ENCODE measurements at regions not wholly inside any gene's neighbourhood (a gene's known extent, or its start where the extent isn't known, plus 50 kb on each side); places are given as distances from the start of the nearest gene placed in this dataset.

DNA sequence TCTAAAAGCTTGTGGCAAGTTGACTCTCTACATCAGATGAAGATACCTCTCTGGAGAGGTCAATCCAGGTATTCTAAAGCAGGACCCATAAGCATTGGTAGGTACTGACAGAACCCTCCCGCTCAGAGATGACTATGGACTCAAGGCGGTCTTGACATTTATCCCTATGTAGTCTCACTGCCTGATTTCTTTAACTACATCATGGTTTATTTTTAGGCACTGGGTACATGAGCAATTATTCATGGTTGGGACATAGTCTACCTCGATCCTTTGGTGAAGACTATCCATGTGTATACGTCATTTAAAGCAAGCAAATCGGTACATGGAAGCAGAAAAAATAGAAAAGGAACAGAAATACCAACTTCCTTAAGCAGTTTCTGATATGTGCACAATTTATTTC, 136.2 kb upstream of the TAB2 start:
- Histone ChIP-seq H3K79me2 (no peaks in the 10 kb centered on the region), H3K27me3 (no peaks in the 10 kb centered on the region), H2AFZ (no peak overlapping the region), H3K27ac (no peak overlapping the region), H3K4me1 (ENCODE audit: insufficient read depth) (no peaks in the 10 kb centered on the region), H3K4me3 (no peak overlapping the region), H3K9me2 (replicated peaks; ENCODE audit: insufficient read depth) (no peaks in the 10 kb centered on the region), H3K36me3 (replicated peaks; ENCODE audit: insufficient read depth, low read depth) (no peaks in the 10 kb centered on the region), H3K4me2 (no peak overlapping the region), H3K9me3 (ENCODE audit: low read depth) (no peaks in the 10 kb centered on the region), H4K20me1 (ENCODE audit: insufficient read depth, poor library complexity, severe bottlenecking) (no peaks in the 10 kb centered on the region)
- no peak for DNase-seq (ENCODE audit: low spot score)
- 95% methylated on average over 5 of the region's 5 CpGs for WGBS (ENCODE audit: low lambda C conversion rate, missing lambda C conversion rate)
- TF ChIP-seq EZH2phosphoT487 (IDR thresholded peaks at IDR 0.05; ENCODE audit: low read depth, severe bottlenecking, unreplicated experiment), result no peak
- TF ChIP-seq EZH2 (IDR thresholded peaks at IDR 0.05; ENCODE audit: borderline replicate concordance), result no peak
- TF ChIP-seq CTCF (IDR thresholded peaks at IDR 0.05; ENCODE audit: poor library complexity), result no peak

DNA sequence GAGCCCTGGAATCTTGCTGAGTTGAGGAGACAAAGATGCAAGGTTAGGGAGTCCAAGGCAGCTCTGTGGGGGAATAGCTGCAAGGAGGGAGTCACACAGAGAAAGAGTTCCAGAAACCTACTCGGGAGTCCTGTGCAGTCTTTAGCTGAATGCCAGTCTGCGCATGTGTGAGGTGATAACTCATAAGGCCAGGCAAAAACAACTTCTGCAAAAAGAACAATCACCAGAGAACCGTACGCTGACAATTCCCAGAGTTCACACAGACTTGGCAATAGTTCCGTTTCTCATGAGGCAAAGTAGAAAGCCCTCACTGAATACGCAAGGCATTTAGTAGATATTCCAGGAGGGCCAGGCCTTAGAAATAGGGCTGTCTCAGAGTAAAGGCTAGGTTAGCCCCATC, 135.2 kb upstream of the TAB2 start:
- Histone ChIP-seq H3K9me3 (ENCODE audit: low read depth) (no peaks in the 10 kb centered on the region), H3K4me3 (no peak overlapping the region), H3K4me2 (no peak overlapping the region), H3K4me1 (ENCODE audit: insufficient read depth) (no peaks in the 10 kb centered on the region), H2AFZ (no peak overlapping the region), H3K27ac (no peak overlapping the region), H4K20me1 (ENCODE audit: insufficient read depth, poor library complexity, severe bottlenecking) (no peaks in the 10 kb centered on the region), H3K79me2 (no peaks in the 10 kb centered on the region), H3K27me3 (no peaks in the 10 kb centered on the region), H3K36me3 (replicated peaks; ENCODE audit: insufficient read depth, low read depth) (no peaks in the 10 kb centered on the region), H3K9me2 (replicated peaks; ENCODE audit: insufficient read depth) (no peaks in the 10 kb centered on the region)
- WGBS (ENCODE audit: low lambda C conversion rate, missing lambda C conversion rate), result 83% methylated on average over 6 of the region's 6 CpGs
- TF ChIP-seq EZH2 (IDR thresholded peaks at IDR 0.05; ENCODE audit: borderline replicate concordance), result no peak
- no peak for TF ChIP-seq EZH2phosphoT487 (IDR thresholded peaks at IDR 0.05; ENCODE audit: low read depth, severe bottlenecking, unreplicated experiment)
- no peak for TF ChIP-seq CTCF (IDR thresholded peaks at IDR 0.05; ENCODE audit: poor library complexity)
- DNase-seq (ENCODE audit: low spot score), result no peak

DNA sequence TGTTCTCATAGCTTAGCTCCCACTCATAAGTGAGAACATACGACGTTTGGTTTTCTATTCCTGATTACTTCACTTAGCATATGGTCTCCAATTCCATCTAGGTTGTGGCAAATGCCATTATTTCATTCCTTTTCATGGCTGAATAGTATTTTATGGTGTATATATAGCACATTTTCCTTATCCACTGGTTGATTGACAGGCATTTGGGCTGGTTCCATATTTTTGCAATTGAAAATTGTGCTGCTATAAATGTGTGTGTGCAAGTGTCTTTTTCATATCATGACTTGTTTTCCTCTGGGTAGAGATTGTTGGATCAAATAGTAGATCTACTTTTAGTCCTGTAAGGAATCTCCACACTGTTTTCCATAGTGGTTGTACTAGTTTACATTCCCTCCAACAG, 133.0 kb upstream of the TAB2 start:
- Histone ChIP-seq H3K36me3 (replicated peaks; ENCODE audit: insufficient read depth, low read depth) (no peaks in the 10 kb centered on the region), H3K9me3 (ENCODE audit: low read depth) (no peaks in the 10 kb centered on the region), H3K4me2 (no peak overlapping the region), H3K9me2 (replicated peaks; ENCODE audit: insufficient read depth) (no peaks in the 10 kb centered on the region), H3K79me2 (no peaks in the 10 kb centered on the region), H3K27ac (no peak overlapping the region), H3K4me1 (ENCODE audit: insufficient read depth) (no peaks in the 10 kb centered on the region), H2AFZ (no peak overlapping the region), H3K4me3 (no peak overlapping the region), H4K20me1 (ENCODE audit: insufficient read depth, poor library complexity, severe bottlenecking) (no peaks in the 10 kb centered on the region), H3K27me3 (no peaks in the 10 kb centered on the region)
- no peak for TF ChIP-seq EZH2phosphoT487 (IDR thresholded peaks at IDR 0.05; ENCODE audit: low read depth, severe bottlenecking, unreplicated experiment)
- TF ChIP-seq EZH2 (IDR thresholded peaks at IDR 0.05; ENCODE audit: borderline replicate concordance), result no peak
- no peak for TF ChIP-seq CTCF (IDR thresholded peaks at IDR 0.05; ENCODE audit: poor library complexity)
- 93% methylated on average over 2 of the region's 2 CpGs for WGBS (ENCODE audit: low lambda C conversion rate, missing lambda C conversion rate)
- no peak for DNase-seq (ENCODE audit: low spot score)

DNA sequence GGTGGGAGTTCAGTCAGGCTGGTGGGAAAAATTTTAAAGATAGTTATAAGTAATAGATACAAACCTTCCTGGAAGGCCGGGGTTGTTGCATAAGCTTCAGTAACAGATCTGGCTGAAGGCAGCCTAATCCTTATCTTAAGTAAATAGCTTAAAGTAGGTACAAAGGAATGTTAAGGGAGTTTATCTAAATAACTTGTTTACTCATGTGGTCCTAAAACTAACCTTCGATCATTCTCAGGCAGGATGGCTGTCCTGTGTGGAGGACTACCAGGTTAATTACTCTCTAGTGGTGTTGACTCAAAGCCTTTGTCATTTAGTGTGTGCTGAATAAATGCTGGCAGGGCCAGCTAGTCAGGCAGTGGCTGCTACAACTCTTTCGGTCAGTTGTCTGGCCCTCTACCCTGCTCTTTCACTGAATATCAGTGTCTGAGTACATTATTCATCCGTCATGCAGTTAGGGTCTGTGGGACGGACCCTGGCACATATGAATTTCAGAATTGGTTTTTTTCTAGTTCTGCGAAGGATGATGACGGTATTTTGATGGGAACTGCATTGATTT, 131.6 kb upstream of the TAB2 start:
- Histone ChIP-seq H3K27ac (no peak overlapping the region), H2AFZ (no peak overlapping the region), H3K9me3 (ENCODE audit: low read depth) (no peaks in the 10 kb centered on the region), H3K4me2 (no peak overlapping the region), H3K36me3 (replicated peaks; ENCODE audit: insufficient read depth, low read depth) (no peaks in the 10 kb centered on the region), H3K4me1 (ENCODE audit: insufficient read depth) (no peaks in the 10 kb centered on the region), H3K79me2 (no peaks in the 10 kb centered on the region), H3K27me3 (no peaks in the 10 kb centered on the region), H3K4me3 (no peak overlapping the region), H4K20me1 (ENCODE audit: insufficient read depth, poor library complexity, severe bottlenecking) (no peaks in the 10 kb centered on the region), H3K9me2 (replicated peaks; ENCODE audit: insufficient read depth) (no peaks in the 10 kb centered on the region)
- no peak for DNase-seq (ENCODE audit: low spot score)
- TF ChIP-seq CTCF (IDR thresholded peaks at IDR 0.05; ENCODE audit: poor library complexity) (no peak), EZH2phosphoT487 (IDR thresholded peaks at IDR 0.05; ENCODE audit: low read depth, severe bottlenecking, unreplicated experiment) (no peak), EZH2 (IDR thresholded peaks at IDR 0.05; ENCODE audit: borderline replicate concordance) (no peak)
- WGBS (ENCODE audit: low lambda C conversion rate, missing lambda C conversion rate), result 82% methylated on average over 7 of the region's 7 CpGs

Measured in hepatocyte (in vitro differentiated cells).